Ishikawa (cell line): ENCODE measurements at regions not wholly inside any gene's neighbourhood (a gene's known extent, or its start where the extent isn't known, plus 50 kb on each side); places are given as distances from the start of the nearest gene placed in this dataset.

ENCODE experiments used
- CEBPB ChIP-seq: IDR thresholded peaks from 2 replicates; pipeline ENCODE4 v1.6.1; 2012
- CREB1 ChIP-seq: IDR thresholded peaks from 2 replicates; pipeline ENCODE4 v1.6.1; 2012; ENCODE audit warnings: low read depth
- EGR1 ChIP-seq: IDR thresholded peaks from 2 replicates; pipeline ENCODE4 v1.6.1; 2012
- MAX ChIP-seq: IDR thresholded peaks from 2 replicates; pipeline ENCODE4 v1.6.1; 2012
- RAD21 ChIP-seq: IDR thresholded peaks from 2 replicates; pipeline ENCODE4 v1.6.1; 2012; ENCODE audit warnings: low read depth
- TEAD4 ChIP-seq: IDR thresholded peaks from 2 replicates; pipeline ENCODE4 v1.6.1; 2012
- ZBTB7A ChIP-seq: IDR thresholded peaks from 2 replicates; pipeline ENCODE4 v1.6.1; 2012; ENCODE audit warnings: low read depth

- TF ChIP-seq TEAD4 (no peak), ZBTB7A (no peak), EGR1 (no peak), CREB1 (no peak), MAX (no peak), RAD21 (no peak), CEBPB (no peak)
Observed at GRCh38 chr16:55147396-55147795, 176.6 kb upstream of the IRX6 start.
